GM03348 (cell line): ENCODE measurements at regions not wholly inside any gene's neighbourhood (a gene's known extent, or its start where the extent isn't known, plus 50 kb on each side); places are given as distances from the start of the nearest gene placed in this dataset.
"Not testable (repeated sequence)": the region's sequence is repeated elsewhere in the genome, so short reads cannot be mapped to it uniquely, and the experiment has no call there.

Experiments used
- DNase-seq: peaks from one replicate; pipeline ENCODE4 v3.0.0; 2012; ENCODE audit warnings: low spot score

DNA sequence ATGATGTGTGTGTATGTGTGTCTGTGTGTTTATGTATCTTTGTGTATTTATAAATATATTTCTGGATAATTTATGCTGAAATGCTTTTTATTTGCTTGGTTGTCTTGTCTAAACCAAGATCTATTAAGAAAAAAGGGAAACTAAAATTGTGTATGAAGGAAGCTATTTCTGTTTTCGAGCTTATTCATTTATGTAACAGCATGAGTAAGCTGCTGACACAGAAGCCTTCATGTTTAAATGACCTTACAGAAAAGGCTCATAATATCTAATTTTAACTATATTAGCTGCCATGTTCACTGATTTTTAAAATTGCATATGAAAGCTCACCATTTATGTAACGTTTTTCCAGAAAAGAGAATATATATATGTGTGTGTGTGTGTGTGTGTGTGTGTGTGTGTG is 392.8 kb downstream of the PTH2R start:
- no peak for DNase-seq

DNA sequence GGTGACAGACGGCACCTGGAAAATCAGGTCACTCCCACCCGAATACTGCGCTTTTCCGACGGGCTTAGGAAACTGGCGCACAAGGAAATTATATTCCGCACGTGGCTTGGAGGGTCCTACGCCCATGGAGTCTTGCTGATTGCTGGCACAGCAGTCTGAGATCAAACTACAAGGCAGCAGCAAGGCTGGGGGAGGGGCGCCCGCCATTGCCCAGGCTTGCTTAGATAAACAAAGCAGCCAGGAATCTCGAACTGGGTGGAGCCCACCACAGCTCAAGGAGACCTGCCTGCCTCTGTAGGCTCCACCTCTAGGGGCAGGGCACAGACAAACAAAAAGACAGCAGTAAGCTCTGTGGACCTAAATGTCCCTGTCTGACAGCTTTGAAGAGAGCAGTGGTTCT is 394.3 kb downstream of the PTH2R start:
- DNase-seq, result not testable (repeated sequence)

DNA sequence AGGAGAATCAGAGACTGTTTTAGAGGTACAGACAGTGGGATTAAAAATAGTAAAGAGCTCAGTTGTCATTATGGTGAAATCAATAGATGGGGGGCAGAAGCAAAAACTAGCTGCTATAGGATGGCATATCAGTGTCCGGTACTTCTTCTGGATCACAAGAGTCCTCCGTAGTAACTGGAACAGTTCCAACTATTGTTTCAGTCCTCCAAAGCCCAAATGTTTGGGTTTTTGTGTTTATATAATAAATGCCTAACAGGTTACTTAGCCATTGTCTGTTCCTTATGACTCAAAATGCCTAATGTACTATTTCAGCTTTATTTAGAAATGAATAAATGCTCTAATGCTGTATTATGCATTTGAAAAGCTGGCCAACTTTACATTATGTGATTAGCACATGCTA is 401.2 kb downstream of the PTH2R start:
- DNase-seq, result no peak

DNA sequence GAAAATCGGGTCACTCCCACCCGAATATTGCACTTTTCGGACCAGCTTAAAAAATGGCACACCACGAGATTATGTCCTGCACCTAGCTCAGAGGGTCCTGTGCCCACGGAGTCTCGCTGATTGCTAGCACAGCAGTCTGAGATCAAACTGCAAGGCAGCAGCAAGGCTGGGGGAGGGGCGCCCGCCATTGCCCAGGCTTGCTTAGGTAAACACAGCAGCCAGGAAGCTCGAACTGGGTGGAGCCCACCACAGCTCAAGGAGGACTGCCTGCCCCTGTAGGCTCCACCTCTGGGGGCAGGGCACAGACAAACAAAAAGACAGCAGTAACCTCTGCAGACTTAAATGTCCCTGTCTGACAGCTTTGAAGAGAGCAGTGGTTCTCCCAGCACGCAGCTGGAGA is 405.3 kb downstream of the PTH2R start:
- not testable (repeated sequence) for DNase-seq

DNA sequence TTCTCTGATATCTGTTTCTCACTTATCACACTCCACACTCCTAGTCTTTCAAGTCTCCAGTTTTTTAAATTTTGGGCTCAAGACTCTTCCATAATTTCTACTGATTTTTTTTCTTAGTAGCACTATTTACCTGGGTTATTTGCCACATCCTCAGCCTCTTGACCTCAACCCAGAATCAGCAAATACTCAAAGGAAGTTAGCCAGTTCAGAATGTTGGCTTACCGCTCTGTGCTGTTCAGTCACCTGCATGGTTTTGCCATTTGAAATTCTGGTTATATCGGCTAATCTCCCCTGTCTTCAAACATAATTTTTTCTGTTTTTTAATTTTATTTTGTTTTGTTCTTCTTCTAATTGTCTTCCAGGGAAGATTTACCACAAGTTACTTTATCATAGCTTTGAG is 412.6 kb downstream of the PTH2R start:
- DNase-seq, result no peak

DNA sequence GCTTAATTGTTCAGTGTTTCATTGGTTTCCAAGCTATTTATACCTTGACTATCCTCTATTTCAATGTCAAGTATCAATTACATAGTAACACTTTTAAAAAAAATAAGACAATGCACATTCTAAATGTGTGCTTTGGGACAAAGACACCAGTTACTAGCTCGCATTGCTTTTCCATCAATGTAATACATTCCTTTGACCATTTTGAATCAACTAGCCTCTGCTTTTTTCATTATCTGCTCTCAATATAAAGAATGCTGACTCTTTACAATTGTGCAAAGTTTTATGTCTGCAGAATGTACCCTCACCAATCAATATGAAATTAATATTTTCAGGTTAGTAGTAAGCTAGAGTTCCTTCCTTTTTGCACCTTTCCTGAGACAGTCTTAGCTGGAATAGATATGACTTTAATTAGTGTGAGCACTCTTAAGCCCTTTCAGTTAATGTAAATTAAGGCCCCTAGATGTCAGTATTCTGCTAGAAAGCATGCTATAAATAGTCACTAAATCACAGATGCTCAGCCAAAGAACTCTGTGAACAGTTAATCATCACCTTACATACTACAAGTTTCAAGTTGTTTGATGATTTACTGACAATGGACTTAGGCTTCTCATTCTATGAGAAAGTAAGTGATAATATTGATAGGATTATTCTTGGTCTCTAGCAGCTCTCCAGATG is 413.6 kb downstream of the PTH2R start:
- no peak for DNase-seq

DNA sequence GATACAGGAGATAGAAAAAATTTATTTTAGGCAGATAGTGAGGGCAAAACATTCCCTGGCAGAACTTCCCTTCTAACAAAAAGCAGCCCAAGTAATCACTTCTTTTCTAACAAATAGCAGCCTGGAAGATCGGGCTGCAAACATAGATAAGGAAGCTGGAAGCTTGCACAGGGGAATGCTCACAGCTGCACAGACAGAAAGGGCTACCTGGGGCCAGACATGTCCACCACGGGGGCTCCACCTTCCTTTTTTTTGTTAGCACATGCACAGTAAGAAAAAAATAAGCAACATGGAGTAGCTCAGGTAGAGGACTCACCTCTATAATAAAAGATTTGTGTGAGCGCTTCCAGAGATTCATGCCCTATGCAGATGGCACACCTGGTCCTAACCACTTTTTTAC is 420.5 kb downstream of the PTH2R start:
- DNase-seq, result no peak

DNA sequence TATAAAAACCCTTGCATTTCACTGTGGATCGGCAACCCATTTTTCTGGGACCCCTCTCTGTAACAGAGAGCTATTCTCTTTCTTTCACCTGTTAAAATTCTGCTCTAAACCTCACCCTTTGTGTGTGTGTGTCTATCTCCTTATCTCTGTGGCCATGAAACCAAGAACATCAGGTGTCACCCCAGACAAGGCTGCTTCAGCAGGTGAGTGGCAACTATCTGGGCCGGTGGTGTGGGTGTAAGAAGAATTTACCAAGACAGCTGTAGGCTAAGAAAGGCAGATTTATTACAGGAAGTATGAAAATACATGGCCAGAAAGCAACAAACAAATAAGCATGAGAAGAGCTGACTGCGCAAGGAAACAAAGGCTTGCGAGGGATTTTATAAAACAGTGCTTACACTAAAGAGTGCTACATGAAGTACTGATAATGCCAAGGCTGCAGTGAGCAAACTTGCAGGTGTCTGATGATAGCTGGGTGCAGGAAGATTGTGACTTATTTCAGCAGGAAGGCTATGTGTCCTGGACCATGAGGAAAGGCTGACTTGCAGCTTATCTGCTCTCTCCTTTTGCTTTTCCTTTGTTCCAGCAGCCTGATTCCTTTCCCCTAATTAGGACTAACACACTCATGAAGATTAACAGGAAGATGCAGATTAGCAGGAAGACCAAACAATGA is 421.1 kb downstream of the PTH2R start:
- DNase-seq, result no peak

DNA sequence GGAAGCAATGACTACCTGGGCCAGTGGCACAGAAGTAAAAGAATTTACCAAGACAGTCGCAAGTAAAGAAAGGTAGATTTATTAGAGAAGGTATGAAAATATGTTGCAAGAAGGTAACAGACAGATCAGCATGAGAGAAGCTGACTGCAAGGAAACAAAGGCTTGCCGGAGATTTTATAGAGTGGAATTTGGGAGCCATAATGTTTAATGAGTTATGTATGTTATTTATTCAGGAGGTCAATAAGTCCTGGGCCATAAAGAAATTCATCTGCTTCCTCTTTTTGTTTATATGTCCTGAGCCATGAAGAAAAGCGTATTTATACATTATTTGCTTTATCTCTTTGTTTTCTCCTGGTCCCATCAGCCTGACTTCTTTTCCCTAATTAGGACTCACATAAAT is 423.6 kb downstream of the PTH2R start:
- no peak for DNase-seq

DNA sequence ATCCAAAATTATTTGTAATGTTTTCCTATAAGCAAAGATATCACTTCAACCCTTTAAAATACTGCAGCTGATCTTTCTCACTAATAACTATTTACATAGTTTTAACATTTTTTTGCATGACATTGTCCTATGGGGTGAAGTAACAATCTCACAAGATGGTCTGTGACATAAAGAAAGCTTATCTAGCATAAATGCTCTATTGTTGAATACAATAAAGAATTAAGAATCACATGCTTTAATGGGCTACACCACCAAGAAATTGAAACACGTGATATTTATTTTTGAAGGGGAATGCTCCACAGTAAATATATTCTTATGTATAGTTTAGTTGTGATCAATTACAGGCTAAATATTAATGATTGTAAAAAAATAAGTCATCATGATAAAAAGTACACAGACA is 441.1 kb downstream of the PTH2R start:
- no peak for DNase-seq

DNA sequence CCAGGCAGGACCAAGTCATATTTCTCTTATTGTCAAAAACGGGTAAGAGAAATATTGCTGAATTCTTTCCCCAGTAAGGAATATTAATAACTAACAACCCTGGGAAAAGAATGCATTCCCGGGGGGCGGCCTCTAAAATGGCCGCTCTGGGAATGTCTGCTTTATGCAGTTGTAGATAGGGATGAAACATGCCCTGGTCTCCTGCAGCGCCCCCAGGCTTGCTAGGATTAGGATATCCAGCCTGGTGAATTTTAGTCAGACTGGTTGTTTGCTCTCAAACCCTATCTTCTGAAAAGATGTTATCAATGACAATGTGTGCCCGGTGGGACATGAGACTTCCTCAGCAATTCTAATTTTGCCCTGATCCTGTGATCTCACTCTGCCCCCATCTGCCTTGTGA is 448.1 kb downstream of the PTH2R start:
- no peak for DNase-seq

DNA sequence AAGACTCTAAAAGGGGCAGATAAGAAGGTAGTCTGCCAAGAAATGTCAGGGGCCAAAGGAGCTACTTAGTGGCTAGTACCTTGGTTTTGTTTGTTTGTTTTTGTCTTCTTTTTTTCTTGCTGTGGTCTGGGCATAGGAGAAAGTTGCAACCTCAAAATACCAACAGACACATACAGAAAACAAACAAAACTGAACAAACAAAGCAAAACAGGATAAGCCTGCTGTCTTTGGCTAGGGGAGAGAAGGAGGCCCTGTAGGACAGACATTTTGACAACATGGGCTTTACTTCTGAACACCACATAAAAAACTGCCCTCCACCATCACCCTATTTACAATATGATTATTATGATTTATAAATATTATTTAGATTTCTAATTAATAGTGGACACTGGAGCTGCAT is 460.8 kb downstream of the PTH2R start:
- no peak for DNase-seq

DNA sequence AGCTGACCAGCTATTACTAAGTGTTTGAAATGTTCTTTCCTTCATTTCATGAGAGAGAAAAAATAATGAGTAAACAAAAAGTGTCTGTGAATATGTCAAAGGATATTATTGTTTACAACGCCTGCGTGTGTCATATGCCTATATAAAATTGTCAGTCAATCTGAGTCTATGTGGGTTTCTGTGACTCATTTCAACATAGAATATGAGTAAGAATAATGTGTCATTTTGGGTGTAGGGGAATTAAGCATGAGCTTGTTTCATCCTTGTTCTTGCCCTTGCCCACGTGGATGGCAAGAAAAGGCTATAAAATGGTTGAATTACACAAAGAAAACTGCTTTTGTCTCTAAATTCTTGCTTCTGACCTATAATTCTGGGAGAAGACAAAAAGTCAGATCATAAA is 466.0 kb downstream of the PTH2R start:
- DNase-seq, result no peak

DNA sequence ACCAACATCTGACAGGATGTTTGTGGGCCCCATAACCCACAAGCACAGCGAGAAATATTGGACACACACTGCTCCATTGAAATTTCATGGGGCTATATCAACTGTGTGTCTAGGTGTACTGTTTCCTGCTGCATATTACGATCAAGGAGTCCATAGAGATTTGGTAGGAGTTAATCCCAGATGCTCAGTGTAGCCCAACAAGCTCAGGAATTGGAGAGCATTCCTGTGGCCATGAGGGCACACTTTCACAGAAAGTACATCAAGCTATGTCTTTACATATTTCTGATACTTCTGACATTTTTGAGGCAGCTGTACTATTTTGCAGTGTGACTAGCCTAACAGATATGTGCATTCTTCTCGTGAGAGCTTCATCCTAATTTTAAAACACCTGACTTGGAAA is 473.1 kb downstream of the PTH2R start:
- no peak for DNase-seq

DNA sequence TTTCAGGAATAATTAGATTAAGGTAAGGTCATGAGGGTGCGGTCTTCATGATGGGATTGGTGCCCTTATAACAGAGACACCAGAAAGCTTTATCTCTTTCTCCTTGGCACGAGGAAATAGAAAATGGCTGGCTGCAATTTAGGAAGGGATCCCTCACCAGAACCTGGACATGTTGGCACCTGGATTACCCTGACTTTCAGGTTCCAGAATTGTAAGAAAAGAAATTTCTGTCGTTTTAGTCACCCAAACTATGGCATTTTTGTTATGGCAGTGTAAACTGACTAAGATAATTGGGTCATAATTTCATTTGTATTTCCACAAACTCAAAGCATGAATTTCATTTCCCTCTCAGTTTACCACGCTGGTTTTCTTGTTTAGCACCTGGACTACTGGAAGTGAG is 473.6 kb downstream of the PTH2R start:
- no peak for DNase-seq

DNA sequence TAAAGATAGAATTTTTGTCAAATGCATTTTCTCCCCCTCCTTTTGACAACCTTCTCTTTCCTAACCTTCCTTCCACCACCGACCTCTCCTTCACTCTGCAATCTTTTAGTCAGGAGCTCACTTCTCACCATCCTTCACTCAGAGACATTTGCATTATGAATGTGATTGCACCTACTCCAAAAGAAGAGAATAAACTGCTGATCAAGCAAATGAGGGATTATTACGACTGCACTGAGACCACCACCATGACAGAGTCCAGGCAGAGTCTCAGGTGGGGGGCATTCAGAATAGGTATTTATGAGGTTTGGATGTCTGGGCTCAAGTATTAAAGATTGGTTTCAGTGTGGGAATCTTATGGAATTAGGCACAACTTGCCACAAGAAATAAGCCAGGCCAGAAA is 483.9 kb downstream of the PTH2R start:
- DNase-seq, result no peak

DNA sequence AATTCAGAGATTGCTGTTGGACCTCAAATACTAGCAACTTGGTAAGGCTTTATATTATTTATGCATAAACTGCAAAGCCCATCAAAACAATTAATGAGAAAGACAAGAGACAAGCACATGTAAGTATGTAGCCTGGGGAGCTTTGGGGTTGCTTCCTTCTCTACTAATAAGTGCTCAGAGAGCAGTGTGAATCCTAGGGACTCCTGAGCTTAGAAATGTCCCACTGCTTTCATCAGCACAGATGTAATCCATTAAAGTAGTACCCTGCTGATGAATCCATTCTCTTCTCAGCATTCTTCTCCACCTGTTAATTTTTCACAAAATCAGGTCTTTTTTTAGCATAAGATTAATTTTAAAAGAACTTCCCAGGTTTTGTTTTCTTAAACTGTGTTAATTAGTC is 485.6 kb downstream of the PTH2R start:
- DNase-seq, result no peak

DNA sequence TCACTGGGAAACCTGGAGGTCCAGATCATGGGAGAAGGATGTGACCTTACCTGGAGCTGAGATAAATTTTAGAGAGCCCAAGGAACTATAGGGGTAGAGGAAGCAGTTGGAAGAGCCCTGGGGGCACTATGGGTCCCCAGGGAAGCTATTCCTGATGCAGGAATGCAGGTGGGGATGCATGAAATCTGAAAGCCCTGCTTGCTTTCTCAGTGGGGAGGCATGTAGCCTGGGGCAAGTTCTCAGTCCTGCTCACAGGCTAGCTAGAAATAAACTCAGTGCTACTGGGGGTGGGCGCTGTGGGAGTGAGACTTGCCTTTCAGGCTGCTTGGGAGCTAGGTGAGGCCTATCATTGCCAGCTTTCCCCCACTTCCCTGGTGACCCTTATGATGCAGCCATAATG is 499.7 kb downstream of the PTH2R start:
- no peak for DNase-seq

DNA sequence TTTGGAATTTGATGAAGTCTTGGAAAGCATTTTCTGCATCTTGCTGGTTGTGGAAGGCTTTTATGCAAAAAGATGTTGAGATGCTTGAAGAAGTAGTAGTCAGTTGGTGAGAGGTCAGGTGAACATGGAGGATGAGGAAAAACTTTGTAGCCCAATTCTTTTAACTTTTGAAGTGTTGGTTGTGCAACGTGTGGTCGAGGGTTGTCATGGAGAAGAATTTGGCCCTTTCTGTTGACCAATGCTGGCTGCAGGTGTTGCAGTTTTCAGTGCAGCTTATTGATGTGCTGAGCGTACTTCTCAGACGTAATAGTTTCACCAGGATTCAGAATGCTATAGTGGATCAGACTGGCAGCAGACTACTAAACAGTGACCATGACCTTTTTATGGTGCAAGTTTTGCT is 508.4 kb upstream of the MAP2 start:
- DNase-seq, result no peak

DNA sequence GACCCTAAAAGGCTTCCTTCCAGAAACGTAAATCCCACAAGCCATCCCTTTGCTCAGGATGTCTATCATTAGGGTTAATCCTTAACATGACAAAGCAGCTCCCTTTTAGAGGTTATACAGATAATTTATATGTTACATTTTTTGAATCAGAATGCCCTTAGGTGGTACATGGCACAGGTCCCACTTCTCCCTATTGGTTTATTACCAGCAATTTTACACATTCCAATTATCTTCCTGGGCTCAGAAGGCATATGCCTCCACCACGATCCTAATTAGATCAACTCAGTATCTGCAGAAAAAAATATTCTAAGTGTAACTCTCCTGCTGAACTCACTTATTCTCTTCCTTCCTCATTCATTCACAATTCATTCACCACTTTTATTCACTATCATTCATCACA is 507.0 kb upstream of the MAP2 start:
- no peak for DNase-seq

DNA sequence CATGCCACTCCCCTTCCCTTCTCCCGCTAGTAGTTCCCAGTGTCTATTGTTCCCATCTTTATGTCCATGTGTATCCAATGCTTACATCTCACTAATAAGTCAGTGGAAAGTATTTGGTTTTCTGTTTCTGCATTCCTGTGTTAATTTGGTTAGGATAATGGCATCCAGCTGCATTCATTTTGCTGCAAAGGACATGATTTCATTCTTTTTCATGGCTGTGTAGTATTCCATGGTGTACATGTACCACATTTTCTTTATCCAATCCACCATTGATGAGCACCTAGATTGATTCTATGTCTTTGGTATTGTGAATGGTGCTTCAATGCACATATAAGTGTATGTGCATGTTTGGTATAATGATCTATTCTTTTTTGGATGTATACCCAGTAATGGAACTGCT is 502.5 kb upstream of the MAP2 start:
- not testable (repeated sequence) for DNase-seq

DNA sequence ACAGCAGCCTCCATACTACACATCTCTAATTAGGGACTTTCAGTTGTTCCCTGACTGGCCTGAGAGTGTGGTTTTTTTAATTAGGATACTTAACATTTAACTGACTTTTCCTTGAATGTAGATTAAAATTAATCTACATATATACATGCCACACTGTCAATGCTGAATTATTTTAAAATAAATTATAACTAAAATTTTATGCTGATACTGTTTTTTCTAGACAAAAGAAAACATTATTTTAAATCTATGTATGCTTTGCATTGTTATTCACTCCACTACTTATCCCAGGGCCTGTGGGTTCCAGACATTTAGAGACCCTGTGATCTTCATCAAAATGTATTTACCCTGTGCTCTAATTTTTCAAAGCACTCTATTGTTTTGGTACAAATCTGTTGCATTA is 496.0 kb upstream of the MAP2 start:
- no peak for DNase-seq

DNA sequence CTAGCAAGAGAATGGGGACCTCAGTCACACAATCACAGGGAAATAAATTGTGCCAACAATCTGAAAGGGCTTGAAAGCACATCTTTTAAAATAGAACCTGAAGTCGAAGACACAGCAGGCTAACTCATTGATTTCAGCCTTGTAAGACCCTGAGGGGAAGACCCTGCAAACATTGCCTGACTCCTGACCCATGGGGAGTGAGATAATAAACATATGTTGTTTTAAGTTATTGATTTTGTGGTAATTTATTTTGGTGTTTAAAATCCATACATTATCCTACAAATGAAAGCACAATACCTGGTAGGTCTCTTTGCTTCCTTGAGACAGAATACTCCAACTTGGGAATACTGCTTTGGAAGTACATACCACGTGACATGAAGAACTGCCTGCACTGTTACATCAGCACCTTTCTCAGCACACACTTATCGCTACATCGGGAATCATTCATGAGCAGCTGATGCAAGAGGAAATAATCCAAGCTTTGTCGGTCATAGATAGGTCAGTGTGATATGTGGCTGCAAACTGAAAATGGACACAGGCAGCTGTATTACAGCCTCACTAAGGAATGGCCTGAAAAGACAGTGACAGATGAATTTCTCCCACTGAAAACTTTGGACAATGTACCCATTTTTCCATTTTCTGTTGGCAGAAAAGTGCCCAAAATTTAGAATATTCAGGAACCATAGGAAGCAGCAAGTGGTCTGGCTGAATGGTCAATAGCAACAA is 494.5 kb upstream of the MAP2 start:
- no peak for DNase-seq
